Right kidney (tissue), 1 donor: ENCODE measurements at regions not wholly inside any gene's neighbourhood (a gene's known extent, or its start where the extent isn't known, plus 50 kb on each side); places are given as distances from the start of the nearest gene placed in this dataset.
"Not testable (repeated sequence)": the region's sequence is repeated elsewhere in the genome, so short reads cannot be mapped to it uniquely, and the experiment has no call there.

Experiments
- DNase-seq: peaks from one replicate; pipeline ENCODE4 v3.0.0-alpha.2; 2016

- no peak for DNase-seq
Observed at GRCh38 chr5:155116456-155117251, 103.1 kb downstream of the KIF4B start.

GRCh38 chr5:155125551-155126095 lies 112.1 kb downstream of the KIF4B start:
- DNase-seq = no peak

GRCh38 chr5:155126573-155126972 lies 113.0 kb downstream of the KIF4B start:
- no peak for DNase-seq

- no peak for DNase-seq
Observed at GRCh38 chr5:155127552-155127951, 114.0 kb downstream of the KIF4B start.

GRCh38 chr5:155128786-155129512 lies 115.4 kb downstream of the KIF4B start:
- no peak for DNase-seq

- DNase-seq = no peak
Observed at GRCh38 chr5:155129513-155129880, 115.9 kb downstream of the KIF4B start.

GRCh38 chr5:155134130-155134529 lies 120.6 kb downstream of the KIF4B start:
- no peak for DNase-seq

GRCh38 chr5:155136216-155136850 lies 122.8 kb downstream of the KIF4B start:
- no peak for DNase-seq

- no peak for DNase-seq
Observed at GRCh38 chr5:155137683-155138082, 124.1 kb downstream of the KIF4B start.

- DNase-seq = no peak
Observed at GRCh38 chr5:155140646-155141045, 127.1 kb downstream of the KIF4B start.

GRCh38 chr5:155144956-155145355 lies 131.4 kb downstream of the KIF4B start:
- no peak for DNase-seq

- DNase-seq = no peak
Observed at GRCh38 chr5:155147222-155147621, 133.7 kb downstream of the KIF4B start.

- DNase-seq = no peak
Observed at GRCh38 chr5:155148694-155149093, 135.1 kb downstream of the KIF4B start.

- no peak for DNase-seq
Observed at GRCh38 chr5:155150012-155150411, 136.5 kb downstream of the KIF4B start.

- DNase-seq = no peak
Observed at GRCh38 chr5:155154973-155155372, 141.4 kb downstream of the KIF4B start.

- DNase-seq = not testable (repeated sequence)
Observed at GRCh38 chr5:155163084-155163483, 149.5 kb downstream of the KIF4B start.

- DNase-seq = no peak
Observed at GRCh38 chr5:155167736-155168135, 154.2 kb downstream of the KIF4B start.

- no peak for DNase-seq
Observed at GRCh38 chr5:155181542-155181941, 168.0 kb downstream of the KIF4B start.

GRCh38 chr5:155189476-155189875 lies 175.9 kb downstream of the KIF4B start:
- no peak for DNase-seq

- no peak for DNase-seq
Observed at GRCh38 chr5:155189981-155190380, 176.4 kb downstream of the KIF4B start.

GRCh38 chr5:155193029-155193428 lies 179.5 kb downstream of the KIF4B start:
- no peak for DNase-seq

GRCh38 chr5:155193483-155194107 lies 180.0 kb downstream of the KIF4B start:
- no peak for DNase-seq

GRCh38 chr5:155200608-155201007 lies 187.1 kb downstream of the KIF4B start:
- DNase-seq = no peak
